Upper lobe of left lung (tissue), 4 donors: ENCODE measurements at regions not wholly inside any gene's neighbourhood (a gene's known extent, or its start where the extent isn't known, plus 50 kb on each side); places are given as distances from the start of the nearest gene placed in this dataset.

ENCODE experiments used
- CTCF ChIP-seq, 6 experiments: fragments of 450-650 bp in 4 of 6; fragments of 200-600 bp in 2 of 6; sonication (generic) in 2 of 6; IDR thresholded peaks; one replicate each; pipeline ENCODE4 v1.5.1; 2016 to 2019; ENCODE audit warnings: antibody characterized with exemption in 6 of 6
- POLR2A ChIP-seq, 4 donors: fragments of 450-650 bp; IDR thresholded peaks; one replicate each; pipeline ENCODE4 v1.5.1; 2016 to 2017; ENCODE audit warnings: antibody characterized with exemption in 4 of 4, mild to moderate bottlenecking in 2 of 4
- POLR2AphosphoS5 ChIP-seq, 2 donors: sonication (generic); formaldehyde crosslinking; IDR thresholded peaks; one replicate each; pipeline ENCODE4 v1.5.1; 2017; ENCODE audit warnings: antibody characterized with exemption in 2 of 2

GRCh38 chr10:57336865-57337264, 930.8 kb downstream of the IPMK start:
- TF ChIP-seq POLR2A (IDR thresholded peaks at IDR 0.05) = no peak
- no peak for TF ChIP-seq CTCF (IDR thresholded peaks at IDR 0.05)
- TF ChIP-seq POLR2AphosphoS5 (IDR thresholded peaks at IDR 0.05) = no peak
